ENCODE measurements at regions not wholly inside any gene's neighbourhood (a gene's known extent, or its start where the extent isn't known, plus 50 kb on each side); places are given as distances from the start of the nearest gene placed in this dataset.

GRCh38 chr20:6184086-6184485 is 61.3 kb upstream of the FERMT1 start:
- Histone ChIP-seq H3K27me3 (ENCODE audit: control insufficient read depth in 3 of 3, insufficient read depth in 3 of 3, low read depth in 1 of 3, low read length in 3 of 3) (no peaks in the 10 kb centered on the region), H3K4me2 (ENCODE audit: insufficient read depth, low read length, poor library complexity, severe bottlenecking) (no peak overlapping the region), H3K9ac (ENCODE audit: low read depth, low read length, poor library complexity) (no peak overlapping the region), H4K8ac (ENCODE audit: low read depth, low read length) (no peak overlapping the region), H3K4me1 (ENCODE audit: control insufficient read depth in 2 of 2, insufficient read depth in 1 of 2, low read depth in 1 of 2, low read length in 2 of 2) (no peaks in the 10 kb centered on the region), H2AFZ (ENCODE audit: low read length) (no peak overlapping the region), H2BK12ac (ENCODE audit: low read length) (no peak overlapping the region), H3K23ac (ENCODE audit: low read depth, low read length, poor library complexity) (no peak overlapping the region), H2BK120ac (ENCODE audit: low read depth, low read length) (no peak overlapping the region), H3K18ac (ENCODE audit: low read length) (no peak overlapping the region), H3K79me1 (ENCODE audit: low read depth, low read length) (no peaks in the 10 kb centered on the region), H3K27ac (replicated peaks; ENCODE audit: low read length) (no peak overlapping the region), H2BK5ac (ENCODE audit: low read length) (no peak overlapping the region), H2AK5ac (ENCODE audit: low read depth, low read length) (no peak overlapping the region), H4K91ac (ENCODE audit: low read depth, low read length, poor library complexity) (no peak overlapping the region), H3K4me3 (ENCODE audit: low read length in 2 of 2) (no peak overlapping the region), H3K36me3 (replicated peaks in 1 of 2; ENCODE audit: control insufficient read depth in 2 of 2, insufficient read depth in 2 of 2, low read length in 2 of 2) (no peaks in the 10 kb centered on the region), H3K9me3 (replicated peaks in 1 of 2; ENCODE audit: control insufficient read depth in 2 of 2, insufficient read depth in 1 of 2, low read depth in 1 of 2, low read length in 2 of 2) (no peaks in the 10 kb centered on the region), H2BK15ac (ENCODE audit: low read length) (no peak overlapping the region), H3K4ac (ENCODE audit: low read length) (no peak overlapping the region), H3K14ac (ENCODE audit: low read length) (no peak overlapping the region)
- DNase-seq (ENCODE audit: low spot score): no peak
- WGBS, 2 donors (ENCODE audit: extremely low coverage in 2 of 2, insufficient read length in 2 of 2, insufficient replicate concordance in 1 of 2): no CpG with 5 or more reads among the region's 6 CpGs

GRCh38 chr20:6180531-6180930 is 57.7 kb upstream of the FERMT1 start:
- no peaks in the 10 kb centered on the region for H3K79me1 ChIP-seq (ENCODE audit: low read depth, low read length)
- H3K18ac ChIP-seq (ENCODE audit: low read length): no peak overlapping the region
- H3K27me3 ChIP-seq (ENCODE audit: control insufficient read depth in 3 of 3, insufficient read depth in 3 of 3, low read depth in 1 of 3, low read length in 3 of 3): no peaks in the 10 kb centered on the region
- no peak for DNase-seq (ENCODE audit: low spot score)
- no peak overlapping the region for H2BK5ac ChIP-seq (ENCODE audit: low read length)
- H2AK5ac ChIP-seq (ENCODE audit: low read depth, low read length): no peak overlapping the region
- no peak overlapping the region for H3K23ac ChIP-seq (ENCODE audit: low read depth, low read length, poor library complexity)
- no peak overlapping the region for H3K4ac ChIP-seq (ENCODE audit: low read length)
- no CpG with 5 or more reads among the region's 4 CpGs for WGBS, 2 donors (ENCODE audit: extremely low coverage in 2 of 2, insufficient read length in 2 of 2, insufficient replicate concordance in 1 of 2)
- no peak overlapping the region for H3K9ac ChIP-seq (ENCODE audit: low read depth, low read length, poor library complexity)
- H3K36me3 ChIP-seq (replicated peaks in 1 of 2; ENCODE audit: control insufficient read depth in 2 of 2, insufficient read depth in 2 of 2, low read length in 2 of 2): no peaks in the 10 kb centered on the region
- no peak overlapping the region for H3K4me2 ChIP-seq (ENCODE audit: insufficient read depth, low read length, poor library complexity, severe bottlenecking)
- H3K4me3 ChIP-seq (ENCODE audit: low read length in 2 of 2): no peak overlapping the region
- H4K8ac ChIP-seq (ENCODE audit: low read depth, low read length): no peak overlapping the region
- no peaks in the 10 kb centered on the region for H3K4me1 ChIP-seq (ENCODE audit: control insufficient read depth in 2 of 2, insufficient read depth in 1 of 2, low read depth in 1 of 2, low read length in 2 of 2)
- H2BK12ac ChIP-seq (ENCODE audit: low read length): no peak overlapping the region
- H3K27ac ChIP-seq (replicated peaks; ENCODE audit: low read length): no peak overlapping the region
- no peak overlapping the region for H2BK15ac ChIP-seq (ENCODE audit: low read length)
- H3K14ac ChIP-seq (ENCODE audit: low read length): no peak overlapping the region
- H2BK120ac ChIP-seq (ENCODE audit: low read depth, low read length): no peak overlapping the region
- H3K9me3 ChIP-seq (replicated peaks in 1 of 2; ENCODE audit: control insufficient read depth in 2 of 2, insufficient read depth in 1 of 2, low read depth in 1 of 2, low read length in 2 of 2): no peaks in the 10 kb centered on the region
- no peak overlapping the region for H2AFZ ChIP-seq (ENCODE audit: low read length)
- no peak overlapping the region for H4K91ac ChIP-seq (ENCODE audit: low read depth, low read length, poor library complexity)

- peak; percentile 24 for DNase-seq (ENCODE audit: low spot score)
- Histone ChIP-seq H3K4me1 (ENCODE audit: control insufficient read depth in 2 of 2, insufficient read depth in 1 of 2, low read depth in 1 of 2, low read length in 2 of 2) (no peaks in the 10 kb centered on the region), H3K27ac (replicated peaks; ENCODE audit: low read length) (no peak overlapping the region), H2BK5ac (ENCODE audit: low read length) (no peak overlapping the region), H4K8ac (ENCODE audit: low read depth, low read length) (no peak overlapping the region), H3K4me2 (ENCODE audit: insufficient read depth, low read length, poor library complexity, severe bottlenecking) (no peak overlapping the region), H2BK15ac (ENCODE audit: low read length) (no peak overlapping the region), H3K23ac (ENCODE audit: low read depth, low read length, poor library complexity) (no peak overlapping the region), H3K9ac (ENCODE audit: low read depth, low read length, poor library complexity) (no peak overlapping the region), H3K14ac (ENCODE audit: low read length) (no peak overlapping the region), H3K4ac (ENCODE audit: low read length) (no peak overlapping the region), H4K91ac (ENCODE audit: low read depth, low read length, poor library complexity) (no peak overlapping the region), H3K36me3 (replicated peaks in 1 of 2; ENCODE audit: control insufficient read depth in 2 of 2, insufficient read depth in 2 of 2, low read length in 2 of 2) (no peaks in the 10 kb centered on the region), H3K79me1 (ENCODE audit: low read depth, low read length) (no peaks in the 10 kb centered on the region), H3K4me3 (ENCODE audit: low read length in 2 of 2) (no peak overlapping the region), H3K9me3 (replicated peaks in 1 of 2; ENCODE audit: control insufficient read depth in 2 of 2, insufficient read depth in 1 of 2, low read depth in 1 of 2, low read length in 2 of 2) (no peaks in the 10 kb centered on the region), H2AK5ac (ENCODE audit: low read depth, low read length) (no peak overlapping the region), H2AFZ (ENCODE audit: low read length) (no peak overlapping the region), H3K18ac (ENCODE audit: low read length) (no peak overlapping the region), H2BK120ac (ENCODE audit: low read depth, low read length) (no peak overlapping the region), H2BK12ac (ENCODE audit: low read length) (no peak overlapping the region), H3K27me3 (ENCODE audit: control insufficient read depth in 3 of 3, insufficient read depth in 3 of 3, low read depth in 1 of 3, low read length in 3 of 3) (no peaks in the 10 kb centered on the region)
- no CpG with 5 or more reads among the region's 3 CpGs for WGBS, 2 donors (ENCODE audit: extremely low coverage in 2 of 2, insufficient read length in 2 of 2, insufficient replicate concordance in 1 of 2)
These were observed 55.7 kb upstream of the FERMT1 start for GRCh38 chr20:6178537-6178936.

- Histone ChIP-seq H4K8ac (ENCODE audit: low read depth, low read length) (no peak overlapping the region), H3K18ac (ENCODE audit: low read length) (no peak overlapping the region), H3K9ac (ENCODE audit: low read depth, low read length, poor library complexity) (no peak overlapping the region), H3K14ac (ENCODE audit: low read length) (no peak overlapping the region), H2BK120ac (ENCODE audit: low read depth, low read length) (no peak overlapping the region), H3K4me2 (ENCODE audit: insufficient read depth, low read length, poor library complexity, severe bottlenecking) (no peak overlapping the region), H3K4ac (ENCODE audit: low read length) (no peak overlapping the region), H3K36me3 (replicated peaks in 1 of 2; ENCODE audit: control insufficient read depth in 2 of 2, insufficient read depth in 2 of 2, low read length in 2 of 2) (no peaks in the 10 kb centered on the region), H4K91ac (ENCODE audit: low read depth, low read length, poor library complexity) (no peak overlapping the region), H3K23ac (ENCODE audit: low read depth, low read length, poor library complexity) (no peak overlapping the region), H2BK12ac (ENCODE audit: low read length) (no peak overlapping the region), H3K4me3 (ENCODE audit: low read length in 2 of 2) (no peak overlapping the region), H3K27me3 (ENCODE audit: control insufficient read depth in 3 of 3, insufficient read depth in 3 of 3, low read depth in 1 of 3, low read length in 3 of 3) (no peaks in the 10 kb centered on the region), H2BK5ac (ENCODE audit: low read length) (no peak overlapping the region), H2BK15ac (ENCODE audit: low read length) (no peak overlapping the region), H3K27ac (replicated peaks; ENCODE audit: low read length) (no peak overlapping the region), H3K79me1 (ENCODE audit: low read depth, low read length) (no peaks in the 10 kb centered on the region), H3K4me1 (ENCODE audit: control insufficient read depth in 2 of 2, insufficient read depth in 1 of 2, low read depth in 1 of 2, low read length in 2 of 2) (no peaks in the 10 kb centered on the region), H2AK5ac (ENCODE audit: low read depth, low read length) (no peak overlapping the region), H2AFZ (ENCODE audit: low read length) (no peak overlapping the region), H3K9me3 (replicated peaks in 1 of 2; ENCODE audit: control insufficient read depth in 2 of 2, insufficient read depth in 1 of 2, low read depth in 1 of 2, low read length in 2 of 2) (no peaks in the 10 kb centered on the region)
- WGBS, 2 donors (ENCODE audit: extremely low coverage in 2 of 2, insufficient read length in 2 of 2, insufficient replicate concordance in 1 of 2): no CpG with 5 or more reads among the region's 2 CpGs
- DNase-seq (ENCODE audit: low spot score): no peak
These were observed 50.7 kb upstream of the FERMT1 start for GRCh38 chr20:6173481-6173880.
